GM12874 (cell line): ENCODE measurements at regions not wholly inside any gene's neighbourhood (a gene's known extent, or its start where the extent isn't known, plus 50 kb on each side); places are given as distances from the start of the nearest gene placed in this dataset.

Experiments used
- CTCF ChIP-seq: IDR thresholded peaks from 2 replicates; pipeline ENCODE4 v1.5.1; 2011; ENCODE audit warnings: low read depth, mild to moderate bottlenecking, control low read depth, low read length, moderate library complexity; ENCODE audit not compliant: insufficient read depth

- no peak for TF ChIP-seq CTCF
Observed at GRCh38 chr1:34426325-34426896, 249.7 kb downstream of the C1orf94 start.

DNA sequence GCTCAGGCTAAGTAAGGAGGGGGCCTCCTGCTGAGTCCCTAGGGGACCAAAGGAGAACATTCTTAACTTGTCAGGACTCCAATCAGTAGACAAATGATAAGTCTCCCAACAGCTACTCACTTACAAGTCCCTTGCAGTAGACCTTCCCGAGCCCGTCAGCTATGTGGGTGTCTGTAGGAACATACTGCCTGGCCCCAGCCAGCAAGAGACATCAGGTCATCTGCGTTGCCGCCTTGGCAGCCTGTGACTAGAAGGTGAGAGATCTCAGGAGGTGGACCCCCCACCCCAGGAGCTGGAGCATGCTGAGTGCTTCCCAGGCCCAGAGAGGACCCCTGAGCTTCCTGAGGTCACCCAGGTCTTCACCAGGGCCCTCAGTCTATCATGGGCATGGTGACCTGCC lies 250.5 kb downstream of the C1orf94 start:
- no peak for TF ChIP-seq CTCF

DNA sequence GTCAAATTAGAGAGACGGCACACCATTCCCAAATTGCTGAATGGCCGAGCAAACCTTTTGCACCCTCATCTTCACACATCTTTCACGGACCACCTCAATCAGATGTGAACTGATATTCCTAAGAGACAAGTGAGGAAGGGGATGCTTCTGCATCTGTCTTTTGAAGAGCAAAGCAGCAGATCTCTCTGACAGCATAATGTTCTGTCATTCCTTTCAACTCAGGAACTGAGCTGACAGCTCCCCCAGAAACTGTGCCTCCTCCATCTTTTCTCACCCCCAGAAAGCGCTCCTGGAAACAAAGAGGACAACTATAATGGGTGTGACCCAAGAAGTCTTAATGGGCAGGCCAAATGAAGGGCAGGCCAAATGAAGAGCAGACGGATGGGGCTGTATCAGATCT lies 256.4 kb downstream of the C1orf94 start:
- TF ChIP-seq CTCF: no peak

DNA sequence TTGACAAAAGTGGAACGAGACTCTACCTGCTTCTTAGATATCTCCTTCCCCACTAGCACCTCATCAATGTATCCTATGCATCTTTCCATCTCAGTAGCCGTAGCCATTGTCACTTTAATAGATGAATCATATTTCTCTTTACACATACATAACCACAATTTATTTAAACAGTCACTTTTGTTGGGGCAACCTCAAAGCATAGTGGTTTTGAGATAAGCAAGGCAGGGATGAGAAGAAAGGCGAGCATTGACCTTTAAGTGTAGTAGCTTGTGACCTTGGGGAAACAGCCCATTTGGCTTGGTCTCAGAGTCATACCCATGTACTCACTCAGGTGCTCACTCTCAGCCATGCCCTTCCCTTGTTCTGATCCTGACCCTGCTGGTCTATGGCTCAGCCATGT lies 260.1 kb downstream of the C1orf94 start:
- TF ChIP-seq CTCF: no peak

DNA sequence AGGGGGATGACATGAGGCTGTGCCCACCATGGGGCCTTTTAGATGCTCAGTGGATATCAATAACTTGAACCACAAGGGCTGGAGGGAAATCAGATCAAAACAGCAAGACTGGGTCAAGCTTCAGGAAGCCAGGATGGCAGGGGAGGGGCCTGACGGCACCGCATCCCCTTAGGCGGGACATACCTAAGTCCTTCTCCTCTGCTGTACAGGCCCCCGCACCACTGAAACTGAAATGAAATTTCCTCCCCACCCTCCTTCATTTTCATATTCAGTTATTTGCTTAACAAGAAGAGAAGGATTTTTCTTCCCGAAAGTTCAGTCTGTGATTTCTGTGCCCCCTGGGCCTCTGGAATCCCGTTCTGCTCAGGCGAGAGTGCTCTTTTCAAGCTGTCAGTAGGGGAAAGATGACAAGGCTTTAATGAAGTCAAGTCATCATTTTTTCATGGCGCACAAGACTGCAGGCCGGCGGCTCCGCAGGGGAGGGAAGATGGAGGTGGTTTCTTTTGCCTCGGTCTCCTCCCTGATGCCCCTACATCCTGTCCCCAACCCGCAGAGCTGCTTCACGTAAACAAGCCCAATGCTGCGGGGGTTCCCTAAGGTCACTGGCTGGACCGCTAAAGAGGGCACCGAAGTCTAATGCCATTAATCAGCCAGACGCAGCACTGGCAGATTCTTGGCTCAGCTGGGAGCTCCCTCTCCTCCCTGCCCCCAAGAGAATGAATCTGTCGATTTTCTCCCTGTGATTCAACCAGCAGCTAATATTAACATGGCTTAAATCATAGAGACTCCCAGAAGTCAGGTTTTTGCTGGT lies 264.8 kb downstream of the C1orf94 start:
- TF ChIP-seq CTCF: no peak

DNA sequence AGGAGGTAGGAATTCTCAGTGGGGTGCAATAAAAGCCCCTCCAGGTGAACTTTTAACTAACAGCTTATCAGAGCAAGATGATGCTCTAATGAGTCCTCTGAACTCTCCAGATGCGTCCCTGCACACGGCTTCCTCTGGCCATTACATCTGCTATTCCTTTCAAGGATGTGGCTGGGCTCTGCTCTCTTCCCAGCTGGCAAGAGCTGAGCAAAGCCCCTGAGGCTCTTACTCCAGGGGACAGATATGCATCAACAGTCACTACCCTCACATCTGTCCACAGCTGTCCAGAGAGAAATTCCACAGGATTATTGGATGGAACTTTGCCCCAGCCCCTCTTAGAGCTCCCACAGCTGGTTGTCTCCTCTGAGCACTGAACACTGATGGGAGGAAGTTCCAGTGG lies 267.8 kb downstream of the C1orf94 start:
- no peak for TF ChIP-seq CTCF

GRCh38 chr1:34450325-34450724 lies 273.6 kb downstream of the C1orf94 start:
- no peak for TF ChIP-seq CTCF
